C4-2B (cell line): ENCODE measurements at regions not wholly inside any gene's neighbourhood (a gene's known extent, or its start where the extent isn't known, plus 50 kb on each side); places are given as distances from the start of the nearest gene placed in this dataset.

Experiments
- ZFX ChIP-seq: fragments of 450-650 bp; IDR thresholded peaks from 2 replicates; pipeline ENCODE4 v1.6.1; 2017
- TF ChIP-seq, protein P1 (sequence below): fragments of 450-650 bp; conservative IDR thresholded peaks from 2 replicates; pipeline ENCODE4 v1.5.1; 2017; ENCODE audit warnings: mild to moderate bottlenecking

GRCh38 chr11:81005595-81005994 lies 1564.8 kb upstream of the TENM4 start:
- TF ChIP-seq, protein P1, sequence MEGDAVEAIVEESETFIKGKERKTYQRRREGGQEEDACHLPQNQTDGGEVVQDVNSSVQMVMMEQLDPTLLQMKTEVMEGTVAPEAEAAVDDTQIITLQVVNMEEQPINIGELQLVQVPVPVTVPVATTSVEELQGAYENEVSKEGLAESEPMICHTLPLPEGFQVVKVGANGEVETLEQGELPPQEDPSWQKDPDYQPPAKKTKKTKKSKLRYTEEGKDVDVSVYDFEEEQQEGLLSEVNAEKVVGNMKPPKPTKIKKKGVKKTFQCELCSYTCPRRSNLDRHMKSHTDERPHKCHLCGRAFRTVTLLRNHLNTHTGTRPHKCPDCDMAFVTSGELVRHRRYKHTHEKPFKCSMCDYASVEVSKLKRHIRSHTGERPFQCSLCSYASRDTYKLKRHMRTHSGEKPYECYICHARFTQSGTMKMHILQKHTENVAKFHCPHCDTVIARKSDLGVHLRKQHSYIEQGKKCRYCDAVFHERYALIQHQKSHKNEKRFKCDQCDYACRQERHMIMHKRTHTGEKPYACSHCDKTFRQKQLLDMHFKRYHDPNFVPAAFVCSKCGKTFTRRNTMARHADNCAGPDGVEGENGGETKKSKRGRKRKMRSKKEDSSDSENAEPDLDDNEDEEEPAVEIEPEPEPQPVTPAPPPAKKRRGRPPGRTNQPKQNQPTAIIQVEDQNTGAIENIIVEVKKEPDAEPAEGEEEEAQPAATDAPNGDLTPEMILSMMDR: no peak
- no peak for TF ChIP-seq ZFX
